Pancreas (tissue), 10 donors: ENCODE measurements at regions not wholly inside any gene's neighbourhood (a gene's known extent, or its start where the extent isn't known, plus 50 kb on each side); places are given as distances from the start of the nearest gene placed in this dataset.

ENCODE experiments used
- ATAC-seq, 4 donors: fragments of 200-7000 bp; cut with Tn5 transposase; one replicate each; pipeline versions ENCODE4 v1.8.0 to v1.9.1; 2020; ENCODE audit warnings: mild to moderate bottlenecking in 4 of 4, moderate library complexity in 4 of 4
- DNase-seq, 6 donors: peaks; one replicate each; pipeline ENCODE4 v3.0.0-alpha.2; 2020
- FAIRE-seq: peaks from 2 replicates; lab custom pipeline; 2012; peaks lifted over from hg19 to GRCh38; lab: Jason Lieb, UNC
- H3K27ac ChIP-seq, 4 donors: fragments of 200-600 bp; sonication (generic); 1 replicate in 3 of 4; 2 replicates in 1 of 4; pipeline versions ENCODE4 v1.5.0 to v1.8.0; 2020
- H3K27me3 ChIP-seq, 4 donors: fragments of 200-600 bp; one replicate each; pipeline ENCODE4 v1.8.0; 2021
- H3K36me3 ChIP-seq, 3 donors: fragments of 200-600 bp; sonication (generic) in 1 of 3; one replicate each; pipeline versions ENCODE4 v1.5.0 to v1.8.0; 2020 to 2021
- H3K4me1 ChIP-seq, 3 donors: fragments of 200-600 bp; one replicate each; pipeline ENCODE4 v1.8.0; 2021
- H3K4me3 ChIP-seq, 4 donors: fragments of 200-600 bp; sonication (generic) in 2 of 4; one replicate each; pipeline versions ENCODE4 v1.5.0 to v1.8.0; 2020 to 2021
- H3K9me3 ChIP-seq, 4 donors: fragments of 200-600 bp; one replicate each; pipeline ENCODE4 v1.8.0; 2021
- CTCF ChIP-seq, 4 donors: fragments of 200-600 bp; sonication (generic) in 3 of 4; IDR thresholded peaks; one replicate each; pipeline versions ENCODE4 v1.5.0 to v1.8.0; 2021; ENCODE audit warnings: antibody characterized with exemption in 4 of 4
- WGBS, 2 donors: extraction: QIAGEN DNeasy Blood & Tissue Kit; methylation state at CpG; one replicate each; pipeline ENCODE4 v1.1.7; 2013; 5-methylcytosine and 5-hydroxymethylcytosine counted together
- intact Hi-C, 3 donors: fragments of 100-400 bp; cut with DNase I; formaldehyde crosslinking; loops; one replicate each; pipeline versions ENCODE4 v1.11.1 to v1.14.2; 2022
- donor health status: healthy with polysubstance abuse.
- donor health status: DM: no; HTN: no; CAD: no; lungs with moderate emphysema.
- donor health status: DM: no; HTN: no; CAD: no.
- donor health status: control.
- donor health status: control.
- donor health status: Bipolar disorder and iron deficiency.
- donor health status: DM: yes; HTN: yes; CAD: no.
- donor health status: DM: no; HTN: no; CAD: no.
- donor health status: DM: no; HTN: no; CAD: no.
- donor health status: DM: yes; HTN: yes; CAD: no.

GRCh38 chrX:10393899-10394298, 226.5 kb downstream of the MID1 start:
- H3K4me1 ChIP-seq, result no peaks in the 10 kb centered on the region
- ATAC-seq (no peak), DNase-seq (no peak), FAIRE-seq (no peak)
- 44 to 47% methylated on average over 6 of the region's 6 CpGs for WGBS, 2 donors
- no peak overlapping the region for H3K27ac ChIP-seq
- H3K9me3 ChIP-seq, result no peaks in the 10 kb centered on the region
- intact Hi-C loops, result no loop called here
- H3K36me3 ChIP-seq, result no peaks in the 10 kb centered on the region
- peaks cover 0 to 1% (median 0%) of the 10 kb centered on the region in 4 donors for H3K27me3 ChIP-seq
- H3K4me3 ChIP-seq, result no peak overlapping the region
- no peak for TF ChIP-seq CTCF (IDR thresholded peaks at IDR 0.05)

- no peak overlapping the region for H3K4me3 ChIP-seq
- ATAC-seq, result no peak
- no peak overlapping the region for H3K27ac ChIP-seq
- DNase-seq, result no peak
- FAIRE-seq, result no peak
- WGBS, 2 donors, result 33 to 43% methylated on average over 3 of the region's 3 CpGs
- no peaks in the 10 kb centered on the region for H3K27me3 ChIP-seq
- H3K36me3 ChIP-seq, result no peaks in the 10 kb centered on the region
- no peaks in the 10 kb centered on the region for H3K4me1 ChIP-seq
- intact Hi-C loops, result no loop called here
- no peaks in the 10 kb centered on the region for H3K9me3 ChIP-seq
- TF ChIP-seq CTCF (IDR thresholded peaks at IDR 0.05), result no peak
Observed at GRCh38 chrX:10395179-10395578, 225.2 kb downstream of the MID1 start.
